Fibroblast of the aortic adventitia (primary cell): ENCODE measurements at regions not wholly inside any gene's neighbourhood (a gene's known extent, or its start where the extent isn't known, plus 50 kb on each side); places are given as distances from the start of the nearest gene placed in this dataset.
A peak's percentile ranks its signal among the peaks of the same experiment; 100 is the strongest.
"Not testable (repeated sequence)": the region's sequence is repeated elsewhere in the genome, so short reads cannot be mapped to it uniquely, and the experiment has no call there.

Source experiments
- DNase-seq: peaks from one replicate; pipeline ENCODE4 v3.0.0-alpha.2; 2010; ENCODE audit warnings: low read depth
- H3K4me3 ChIP-seq: 2 replicates; pipeline ENCODE4 v1.5.1; 2011; ENCODE audit warnings: low read depth, mild to moderate bottlenecking, control low read depth, low read length, moderate library complexity
- TF ChIP-seq, protein P1 (sequence below): IDR thresholded peaks from 2 replicates; pipeline ENCODE4 v1.5.1; 2011; ENCODE audit warnings: mild to moderate bottlenecking, low read length, control low read depth, inconsistent platforms; ENCODE audit not compliant: insufficient read depth

- H3K4me3 ChIP-seq, result no peak overlapping the region
- no peak for DNase-seq
- TF ChIP-seq, protein P1, sequence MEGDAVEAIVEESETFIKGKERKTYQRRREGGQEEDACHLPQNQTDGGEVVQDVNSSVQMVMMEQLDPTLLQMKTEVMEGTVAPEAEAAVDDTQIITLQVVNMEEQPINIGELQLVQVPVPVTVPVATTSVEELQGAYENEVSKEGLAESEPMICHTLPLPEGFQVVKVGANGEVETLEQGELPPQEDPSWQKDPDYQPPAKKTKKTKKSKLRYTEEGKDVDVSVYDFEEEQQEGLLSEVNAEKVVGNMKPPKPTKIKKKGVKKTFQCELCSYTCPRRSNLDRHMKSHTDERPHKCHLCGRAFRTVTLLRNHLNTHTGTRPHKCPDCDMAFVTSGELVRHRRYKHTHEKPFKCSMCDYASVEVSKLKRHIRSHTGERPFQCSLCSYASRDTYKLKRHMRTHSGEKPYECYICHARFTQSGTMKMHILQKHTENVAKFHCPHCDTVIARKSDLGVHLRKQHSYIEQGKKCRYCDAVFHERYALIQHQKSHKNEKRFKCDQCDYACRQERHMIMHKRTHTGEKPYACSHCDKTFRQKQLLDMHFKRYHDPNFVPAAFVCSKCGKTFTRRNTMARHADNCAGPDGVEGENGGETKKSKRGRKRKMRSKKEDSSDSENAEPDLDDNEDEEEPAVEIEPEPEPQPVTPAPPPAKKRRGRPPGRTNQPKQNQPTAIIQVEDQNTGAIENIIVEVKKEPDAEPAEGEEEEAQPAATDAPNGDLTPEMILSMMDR, result no peak
These were observed 134.4 kb downstream of the LEPR start for GRCh38 chr1:65554829-65555228.

- no peak overlapping the region for H3K4me3 ChIP-seq
- DNase-seq, result peak; percentile 14
- TF ChIP-seq, protein P1, result no peak
These were observed 137.7 kb downstream of the LEPR start for GRCh38 chr1:65558215-65558614.

GRCh38 chr1:65564493-65564892 is 144.0 kb downstream of the LEPR start:
- H3K4me3 ChIP-seq, result no peak overlapping the region
- DNase-seq, result no peak
- TF ChIP-seq, protein P1, result no peak

GRCh38 chr1:65568285-65568684 is 147.8 kb downstream of the LEPR start:
- DNase-seq, result no peak
- no peak overlapping the region for H3K4me3 ChIP-seq
- TF ChIP-seq, protein P1, result no peak

DNA sequence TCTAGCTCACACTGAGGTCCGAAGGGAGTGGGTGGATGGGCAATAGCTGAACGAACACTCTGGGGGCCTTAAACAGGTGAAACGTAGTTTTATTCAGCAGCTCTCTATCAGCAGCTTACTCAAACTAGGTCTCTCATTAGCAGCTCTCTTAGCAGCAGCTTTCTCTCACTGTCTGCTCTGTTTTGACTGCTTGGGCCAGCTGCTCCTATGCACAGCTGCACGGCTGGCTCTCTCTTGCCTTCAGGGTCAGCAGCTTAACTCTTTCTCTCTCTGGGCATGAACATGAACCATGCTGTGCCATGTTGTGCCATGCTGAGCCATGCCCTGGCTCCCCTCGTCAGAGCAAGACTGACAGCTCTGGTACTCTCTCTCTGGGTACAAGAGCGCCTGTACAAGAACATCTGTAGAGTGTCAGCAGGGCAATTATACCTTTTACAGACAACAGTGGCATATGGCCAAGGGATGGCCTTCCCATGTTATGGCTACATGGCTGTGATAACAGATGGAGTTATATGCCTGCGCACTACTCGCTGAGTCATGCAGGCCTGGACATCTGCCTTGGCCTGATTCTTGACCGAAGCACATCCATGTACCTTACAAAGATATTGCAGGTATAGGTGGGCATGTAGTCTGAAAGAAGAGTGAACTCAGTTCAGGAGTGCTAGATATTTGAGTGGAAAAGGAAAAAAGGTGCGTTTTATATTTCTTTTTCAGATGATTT is 152.4 kb downstream of the LEPR start:
- TF ChIP-seq, protein P1, result no peak
- DNase-seq, result no peak
- no peak overlapping the region for H3K4me3 ChIP-seq

- TF ChIP-seq, protein P1, result no peak
- H3K4me3 ChIP-seq, result no peak overlapping the region
- DNase-seq, result no peak
These were observed 156.8 kb downstream of the LEPR start for GRCh38 chr1:65577278-65577677.

DNA sequence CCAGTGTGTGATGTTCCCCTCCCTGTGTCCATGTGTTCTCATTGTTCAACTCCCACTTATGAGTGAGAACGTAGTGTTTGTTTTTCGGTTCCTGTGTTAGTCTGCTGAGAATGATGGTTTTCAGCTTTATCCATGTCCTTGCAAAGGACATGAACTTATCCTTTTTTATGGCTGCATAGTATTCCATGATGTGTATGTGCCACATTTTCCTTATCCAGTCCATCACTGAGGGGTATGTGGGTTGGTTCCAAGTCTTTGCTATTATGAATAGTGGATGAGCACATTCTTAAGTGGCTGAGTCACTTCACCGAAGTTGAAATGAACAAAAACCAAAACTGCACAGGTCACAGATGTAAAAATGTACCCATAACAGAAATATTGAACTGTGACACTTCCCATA is 157.5 kb downstream of the LEPR start:
- DNase-seq, result peak; percentile 2
- H3K4me3 ChIP-seq, result not testable (repeated sequence)
